ENCODE measurements at regions not wholly inside any gene's neighbourhood (a gene's known extent, or its start where the extent isn't known, plus 50 kb on each side); places are given as distances from the start of the nearest gene placed in this dataset.

- Histone ChIP-seq H3K4me3 (no peak overlapping the region), H3K4me1 (no peaks in the 10 kb centered on the region), H3K9me3 (no peaks in the 10 kb centered on the region), H3K27ac (no peak overlapping the region), H3K27me3 (no peaks in the 10 kb centered on the region), H3K36me3 (no peaks in the 10 kb centered on the region)
- TF ChIP-seq CTCF (IDR thresholded peaks at IDR 0.05): no peak
- DNase-seq (ENCODE audit: low spot score in 2 of 2): no peak
- intact Hi-C loops (cut with DNase I): no loop called here
Measured at GRCh38 chr3:166257715-166258114, 420.5 kb upstream of the BCHE start.

- no peaks in the 10 kb centered on the region for H3K4me1 ChIP-seq
- intact Hi-C loops (cut with DNase I): no loop called here
Measured at GRCh38 chr3:166248784-166249183, 411.6 kb upstream of the BCHE start.

GRCh38 chr3:166243511-166243910 lies 406.3 kb upstream of the BCHE start:
- no peaks in the 10 kb centered on the region for H3K27me3 ChIP-seq
- H3K9me3 ChIP-seq: no peaks in the 10 kb centered on the region
- no peak for DNase-seq (ENCODE audit: low spot score in 2 of 2)
- H3K4me3 ChIP-seq: no peak overlapping the region
- TF ChIP-seq CTCF (IDR thresholded peaks at IDR 0.05): no peak
- no peaks in the 10 kb centered on the region for H3K36me3 ChIP-seq
- no peak overlapping the region for H3K27ac ChIP-seq
- H3K4me1 ChIP-seq: no peaks in the 10 kb centered on the region
- intact Hi-C loops (cut with DNase I): no loop called here

More at GRCh38 chr3:166248784-166249183, 411.6 kb upstream of the BCHE start:
- no peak for TF ChIP-seq CTCF (IDR thresholded peaks at IDR 0.05)
- Histone ChIP-seq H3K36me3 (no peaks in the 10 kb centered on the region), H3K9me3 (no peaks in the 10 kb centered on the region), H3K27ac (no peak overlapping the region), H3K27me3 (no peaks in the 10 kb centered on the region), H3K4me3 (no peak overlapping the region)
- no peak for DNase-seq (ENCODE audit: low spot score in 2 of 2)

- intact Hi-C loops (cut with DNase I): no loop called here
- H3K4me3 ChIP-seq: no peak overlapping the region
- no peaks in the 10 kb centered on the region for H3K36me3 ChIP-seq
- TF ChIP-seq CTCF (IDR thresholded peaks at IDR 0.05): no peak
- H3K9me3 ChIP-seq: no peaks in the 10 kb centered on the region
- H3K27ac ChIP-seq: no peak overlapping the region
- no peak for DNase-seq (ENCODE audit: low spot score in 2 of 2)
- H3K27me3 ChIP-seq: no peaks in the 10 kb centered on the region
- H3K4me1 ChIP-seq: no peaks in the 10 kb centered on the region
Measured at GRCh38 chr3:166223120-166223519, 385.9 kb upstream of the BCHE start.

- Histone ChIP-seq H3K36me3 (no peaks in the 10 kb centered on the region), H3K4me1 (no peaks in the 10 kb centered on the region), H3K27ac (no peak overlapping the region), H3K4me3 (no peak overlapping the region), H3K27me3 (no peaks in the 10 kb centered on the region), H3K9me3 (no peaks in the 10 kb centered on the region)
- intact Hi-C loops (cut with DNase I): no loop called here
- no peak for TF ChIP-seq CTCF (IDR thresholded peaks at IDR 0.05)
- no peak for DNase-seq (ENCODE audit: low spot score in 2 of 2)
Measured at GRCh38 chr3:166211451-166211850, 374.2 kb upstream of the BCHE start.

- Histone ChIP-seq H3K9me3 (no peaks in the 10 kb centered on the region), H3K4me3 (no peak overlapping the region), H3K27ac (no peak overlapping the region), H3K36me3 (no peaks in the 10 kb centered on the region), H3K27me3 (no peaks in the 10 kb centered on the region), H3K4me1 (no peaks in the 10 kb centered on the region)
- TF ChIP-seq CTCF (IDR thresholded peaks at IDR 0.05): no peak
- DNase-seq (ENCODE audit: low spot score in 2 of 2): no peak
- intact Hi-C loops (cut with DNase I): no loop called here
Measured at GRCh38 chr3:166209701-166210100, 372.5 kb upstream of the BCHE start.

All from ascending aorta (tissue), 2 donors.